Heart right ventricle (tissue), 16 donors: ENCODE measurements at regions not wholly inside any gene's neighbourhood (a gene's known extent, or its start where the extent isn't known, plus 50 kb on each side); places are given as distances from the start of the nearest gene placed in this dataset.
A peak's percentile ranks its signal among the peaks of the same experiment; 100 is the strongest.

Experiments
- ATAC-seq, 8 donors: fragments of 200-7000 bp; cut with Tn5 transposase; one replicate each; pipeline ENCODE4 v1.9.1; 2020; ENCODE audit warnings: mild to moderate bottlenecking in 8 of 8, moderate library complexity in 8 of 8, moderate number of reproducible peaks in 1 of 8
- DNase-seq, 2 donors: peaks; one replicate each; pipeline ENCODE4 v3.0.0-alpha.2; 2020
- H3K27ac ChIP-seq, 10 donors: fragments of 200-600 bp; sonication (generic) in 2 of 10; one replicate each; pipeline versions ENCODE4 v1.5.0 to v1.8.0; 2020 to 2022; ENCODE audit warnings: mild to moderate bottlenecking in 3 of 10
- H3K27me3 ChIP-seq, 7 donors: fragments of 200-600 bp; one replicate each; pipeline ENCODE4 v1.8.0; 2021 to 2022; ENCODE audit warnings: mild to moderate bottlenecking in 2 of 7
- H3K36me3 ChIP-seq, 9 donors: fragments of 200-600 bp; sonication (generic) in 1 of 9; one replicate each; pipeline versions ENCODE4 v1.5.0 to v1.8.0; 2020 to 2022; ENCODE audit warnings: mild to moderate bottlenecking in 2 of 9
- H3K4me1 ChIP-seq, 9 donors: fragments of 200-600 bp; sonication (generic) in 1 of 9; one replicate each; pipeline versions ENCODE4 v1.5.0 to v1.8.0; 2020 to 2022; ENCODE audit warnings: mild to moderate bottlenecking in 4 of 9
- H3K4me3 ChIP-seq, 10 donors: fragments of 200-600 bp; sonication (generic) in 2 of 10; one replicate each; pipeline versions ENCODE4 v1.5.0 to v1.8.0; 2020 to 2022; ENCODE audit warnings: mild to moderate bottlenecking in 7 of 10, moderate library complexity in 2 of 10
- H3K9me3 ChIP-seq, 11 donors: fragments of 200-600 bp in 10 of 11; sonication (generic) in 2 of 11; one replicate each; pipeline versions ENCODE4 v1.5.0 to v1.8.0; 2013 to 2022; ENCODE audit warnings: mild to moderate bottlenecking in 2 of 11, control low read depth in 1 of 11, moderate library complexity in 1 of 11
- CTCF ChIP-seq, 9 donors: fragments of 200-600 bp; sonication (generic) in 2 of 9; IDR thresholded peaks; one replicate each; pipeline versions ENCODE4 v1.5.0 to v1.8.0; 2021 to 2022; ENCODE audit warnings: antibody characterized with exemption in 9 of 9, mild to moderate bottlenecking in 5 of 9, moderate library complexity in 1 of 9
- WGBS, 2 donors: extraction: QIAGEN DNeasy Blood & Tissue Kit; methylation state at CpG; one replicate each; pipeline ENCODE4 v1.1.7; 2013; ENCODE audit warnings: inconsistent platforms in 1 of 2; 5-methylcytosine and 5-hydroxymethylcytosine counted together
- intact Hi-C, 10 donors: fragments of 100-400 bp; cut with DNase I; formaldehyde crosslinking; loops; one replicate each; pipeline versions ENCODE4 v1.11.1 to v1.14.2; 2022
- donor health status: Arrhythmogenic right ventricular cardiomyopathy.
- donor health status: ischemic (EF 13 %, LVEDD 7.1; RV severe dilation, severe dysfunction).
- donor health status: healthy with polysubstance abuse.
- donor health status: DM: no; HTN: yes; CAD: no.
- donor health status: DM: no; HTN: no; CAD: no.
- donor health status: ischemic (EF 25% LVEDD 6.9; RV normal size, moderate dysfunction).
- donor health status: ischemic (EF 25% LVEDD 5.7; RV mildly dilated, moderate dysfunction).
- donor health status: healthy.
- donor health status: DM: yes; HTN: yes; CAD: no.
- donor health status: Ischemic cardiomyopathy.
- donor health status: ischemic (EF 35%, LVEDD 5.7; RV mildly dilated, moderate dysfunction).
- donor health status: nonischemic (EF 11% LVEDD 7.7; RV severe dilation, severe dysfunction).
- donor health status: DM: yes; HTN: yes; CAD: no.
- donor health status: PGD.
- donor health status: ischemic (EF 29% LVEDD 5.4; RV normal size, mild dysfunction).
- donor health status: nonischemic (EF 23%, LVEDD 6.1; RV moderate dilation, normal function).

DNA sequence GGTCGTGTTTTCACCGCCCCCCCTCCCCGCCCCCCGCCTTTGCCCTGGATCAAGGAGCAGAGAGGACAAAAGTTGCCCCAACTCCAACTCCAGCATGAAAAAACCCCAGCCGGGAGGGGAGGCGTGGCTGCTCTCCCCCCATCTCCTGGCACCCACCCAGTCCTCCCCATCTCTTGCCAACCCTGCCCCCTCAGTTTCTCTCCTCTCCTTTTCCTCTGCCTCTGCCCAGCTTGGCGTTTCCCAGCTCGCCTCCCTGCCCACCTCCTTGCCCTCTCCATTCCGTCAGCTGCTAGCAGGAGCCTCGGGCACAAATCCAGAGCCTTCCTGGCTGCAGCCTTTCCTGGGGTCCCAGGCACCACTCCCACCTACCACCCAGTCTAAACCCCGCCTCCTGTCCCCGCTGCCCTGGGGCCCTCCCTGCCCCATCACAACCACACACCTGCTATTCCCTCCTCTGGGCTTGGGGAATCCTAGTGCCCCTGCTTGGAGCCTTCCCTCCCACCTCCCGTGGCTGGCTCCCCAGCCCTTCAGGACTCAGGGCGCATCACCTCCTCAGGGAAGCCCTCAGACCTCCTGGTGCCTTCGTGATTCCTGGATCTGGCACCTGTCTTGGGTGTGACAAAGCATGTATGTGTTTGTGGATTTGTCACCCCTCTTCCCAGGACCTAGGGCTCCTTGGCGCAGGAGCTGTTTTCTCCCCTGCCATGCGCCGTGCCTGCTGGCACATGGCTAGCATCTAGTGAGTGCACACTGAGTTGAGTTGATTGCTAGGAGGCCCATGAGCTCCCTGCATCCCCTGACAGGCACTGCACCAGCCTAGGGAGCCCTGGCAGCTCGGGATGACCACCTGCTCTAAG, 209.1 kb downstream of the TFCP2L1 start:
- no peak overlapping the region for H3K27ac ChIP-seq
- H3K27me3 ChIP-seq = peaks cover 0 to 55% (median 44%) of the 10 kb centered on the region in 7 donors
- peak overlapping the region in 3 of 10 donors; percentile 11 to 20 (median 15) for H3K4me3 ChIP-seq
- H3K36me3 ChIP-seq = no peaks in the 10 kb centered on the region
- 12 to 15% methylated on average over 19 of the region's 19 CpGs for WGBS, 2 donors
- ATAC-seq (no peak), DNase-seq (no peak)
- intact Hi-C loops = loop anchor here in 2 of 10 donors (5.0 to 10.0 kb wide), 2 partner anchors 379 to 731 kb away; partner anchors contain the start of gene INHBB (in 1 of the 2)
- no peaks in the 10 kb centered on the region for H3K9me3 ChIP-seq
- TF ChIP-seq CTCF (IDR thresholded peaks at IDR 0.05) = no peak
- H3K4me1 ChIP-seq = peaks cover 0 to 21% (median 3%) of the 10 kb centered on the region in 9 donors

GRCh38 chr2:121076498-121076820, 208.5 kb downstream of the TFCP2L1 start:
- ATAC-seq = no peak
- H3K27ac ChIP-seq = no peak overlapping the region
- peaks cover 0 to 55% (median 38%) of the 10 kb centered on the region in 7 donors for H3K27me3 ChIP-seq
- intact Hi-C loops = loop anchor here in 2 of 10 donors (5.0 to 10.0 kb wide), 2 partner anchors 379 to 732 kb away; partner anchors contain the start of gene INHBB (in 1 of the 2)
- WGBS, 2 donors = 22 to 25% methylated on average over 8 of the region's 8 CpGs
- TF ChIP-seq CTCF (IDR thresholded peaks at IDR 0.05) = no peak
- no peaks in the 10 kb centered on the region for H3K9me3 ChIP-seq
- H3K36me3 ChIP-seq = no peaks in the 10 kb centered on the region
- DNase-seq = no peak
- peaks cover 0 to 17% (median 0%) of the 10 kb centered on the region in 9 donors for H3K4me1 ChIP-seq
- no peak overlapping the region for H3K4me3 ChIP-seq

DNA sequence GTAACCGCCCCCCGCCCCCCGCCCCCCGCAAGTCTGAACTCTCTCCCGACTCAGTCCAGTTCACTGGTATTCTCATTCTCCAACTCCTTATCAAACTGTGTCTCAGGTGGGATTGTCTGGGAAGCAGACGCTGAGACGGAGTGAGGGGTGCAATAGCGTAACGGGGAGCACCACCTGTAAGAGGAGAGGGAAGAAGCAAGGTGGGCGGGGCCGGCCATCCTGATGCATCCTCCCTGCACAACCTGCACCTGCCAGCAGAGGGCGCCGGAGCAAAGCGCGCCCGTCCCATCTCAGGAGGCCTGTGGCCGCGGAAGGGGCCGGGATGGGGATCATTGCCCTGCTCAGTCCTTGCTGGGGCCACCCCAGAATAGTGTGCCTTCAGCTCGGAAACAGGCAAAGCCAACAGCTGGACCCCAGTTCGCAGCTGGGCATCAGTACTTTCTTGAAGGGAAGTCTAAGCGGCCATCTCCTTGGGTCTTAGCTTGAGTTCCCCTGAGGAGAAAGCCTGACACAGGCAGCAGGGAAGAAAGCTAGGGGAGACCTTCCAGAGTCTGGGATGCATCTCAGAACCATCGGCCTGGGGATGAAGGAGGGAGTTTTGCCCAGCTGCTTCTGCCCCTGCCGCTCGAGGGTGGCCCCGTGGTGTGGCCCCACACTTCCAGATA, 208.0 kb downstream of the TFCP2L1 start:
- peaks cover 0 to 17% (median 0%) of the 10 kb centered on the region in 9 donors for H3K4me1 ChIP-seq
- peak; percentile 59 to 94 (median 81) for TF ChIP-seq CTCF (IDR thresholded peaks at IDR 0.05)
- H3K27ac ChIP-seq = no peak overlapping the region
- H3K4me3 ChIP-seq = no peak overlapping the region
- DNase-seq (peak; percentile 34 to 65), ATAC-seq (peak in 7 of 8 donors; percentile 34 to 65 (median 43))
- WGBS, 2 donors = 32 to 38% methylated on average over 26 of the region's 26 CpGs
- no peaks in the 10 kb centered on the region for H3K36me3 ChIP-seq
- intact Hi-C loops = loop anchor here in 2 of 10 donors (5.0 to 10.0 kb wide), 2 partner anchors 380 to 732 kb away; partner anchors contain the start of gene INHBB (in 1 of the 2)
- no peaks in the 10 kb centered on the region for H3K9me3 ChIP-seq
- peaks cover 0 to 55% (median 37%) of the 10 kb centered on the region in 7 donors for H3K27me3 ChIP-seq

- H3K9me3 ChIP-seq = no peaks in the 10 kb centered on the region
Observed at GRCh38 chr2:121078899-121079298, 206.1 kb downstream of the TFCP2L1 start.

More at GRCh38 chr2:121078899-121079298, 206.1 kb downstream of the TFCP2L1 start:
- no peak overlapping the region for H3K4me3 ChIP-seq
- DNase-seq = no peak
- H3K36me3 ChIP-seq = no peaks in the 10 kb centered on the region
- no peak for TF ChIP-seq CTCF (IDR thresholded peaks at IDR 0.05)
- peaks cover 0 to 68% (median 41%) of the 10 kb centered on the region in 7 donors for H3K27me3 ChIP-seq
- no peak overlapping the region for H3K27ac ChIP-seq
- H3K4me1 ChIP-seq = peaks cover 0 to 17% (median 0%) of the 10 kb centered on the region in 9 donors
- no peak for ATAC-seq
- WGBS, 2 donors = 90% methylated on average over 7 of the region's 7 CpGs
- intact Hi-C loops = loop anchor here in 3 of 10 donors (2.0 to 10.0 kb wide), 3 partner anchors 382 to 734 kb away; partner anchors contain the start of gene INHBB (in 1 of the 3)
